NB4 (cell line): ENCODE measurements at regions not wholly inside any gene's neighbourhood (a gene's known extent, or its start where the extent isn't known, plus 50 kb on each side); places are given as distances from the start of the nearest gene placed in this dataset.

Experiments
- DNase-seq: peaks from one replicate; pipeline ENCODE4 v3.0.0; 2010; ENCODE audit warnings: low read depth
- H3K4me3 ChIP-seq: one replicate; pipeline ENCODE4 v1.5.1; 2011; ENCODE audit warnings: mild to moderate bottlenecking, low read depth, low read length, moderate library complexity
- MAX ChIP-seq: IDR thresholded peaks from 2 replicates; pipeline ENCODE4 v1.6.1; 2011; ENCODE audit warnings: low read depth, low read length
- MYC ChIP-seq: IDR thresholded peaks from 2 replicates; pipeline ENCODE4 v1.6.1; 2011; ENCODE audit warnings: low read depth, low read length
- POLR2A ChIP-seq: IDR thresholded peaks from 2 replicates; pipeline ENCODE4 v1.6.1; 2011; ENCODE audit warnings: mild to moderate bottlenecking; ENCODE audit not compliant: insufficient read length; ENCODE audit errors: extremely low read depth
- TF ChIP-seq, protein P1 (sequence below): IDR thresholded peaks from one replicate; pipeline ENCODE4 v1.5.1; 2012; ENCODE audit warnings: low read depth, low read length

GRCh38 chr4:179116581-179116980 lies 1674.3 kb upstream of the AGA start:
- no peak overlapping the region for H3K4me3 ChIP-seq
- TF ChIP-seq MAX (no peak), MYC (no peak), POLR2A (no peak)
- TF ChIP-seq, protein P1, sequence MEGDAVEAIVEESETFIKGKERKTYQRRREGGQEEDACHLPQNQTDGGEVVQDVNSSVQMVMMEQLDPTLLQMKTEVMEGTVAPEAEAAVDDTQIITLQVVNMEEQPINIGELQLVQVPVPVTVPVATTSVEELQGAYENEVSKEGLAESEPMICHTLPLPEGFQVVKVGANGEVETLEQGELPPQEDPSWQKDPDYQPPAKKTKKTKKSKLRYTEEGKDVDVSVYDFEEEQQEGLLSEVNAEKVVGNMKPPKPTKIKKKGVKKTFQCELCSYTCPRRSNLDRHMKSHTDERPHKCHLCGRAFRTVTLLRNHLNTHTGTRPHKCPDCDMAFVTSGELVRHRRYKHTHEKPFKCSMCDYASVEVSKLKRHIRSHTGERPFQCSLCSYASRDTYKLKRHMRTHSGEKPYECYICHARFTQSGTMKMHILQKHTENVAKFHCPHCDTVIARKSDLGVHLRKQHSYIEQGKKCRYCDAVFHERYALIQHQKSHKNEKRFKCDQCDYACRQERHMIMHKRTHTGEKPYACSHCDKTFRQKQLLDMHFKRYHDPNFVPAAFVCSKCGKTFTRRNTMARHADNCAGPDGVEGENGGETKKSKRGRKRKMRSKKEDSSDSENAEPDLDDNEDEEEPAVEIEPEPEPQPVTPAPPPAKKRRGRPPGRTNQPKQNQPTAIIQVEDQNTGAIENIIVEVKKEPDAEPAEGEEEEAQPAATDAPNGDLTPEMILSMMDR = no peak
- DNase-seq = no peak

DNA sequence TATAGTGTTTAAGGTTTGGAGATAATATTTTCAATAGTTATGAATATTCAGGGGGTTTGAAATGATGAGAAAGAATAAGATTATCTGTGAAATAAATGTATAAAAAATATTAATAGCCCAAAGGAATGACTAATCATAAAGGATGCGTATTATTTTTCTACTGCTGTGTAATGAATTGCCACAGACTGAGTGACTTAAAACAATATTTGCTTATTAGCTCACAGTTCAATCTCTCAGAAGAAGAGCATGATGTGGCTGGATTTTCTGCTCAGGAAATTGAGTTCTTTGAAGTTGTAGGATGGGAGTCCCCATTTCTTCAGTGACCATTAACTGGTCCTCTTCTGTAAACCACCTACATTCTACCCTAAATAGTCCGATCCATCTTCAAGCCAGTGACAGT lies 1680.8 kb upstream of the AGA start:
- TF ChIP-seq POLR2A (no peak), MYC (no peak)
- TF ChIP-seq, protein P1 = no peak
- H3K4me3 ChIP-seq = no peak overlapping the region
- DNase-seq = no peak

DNA sequence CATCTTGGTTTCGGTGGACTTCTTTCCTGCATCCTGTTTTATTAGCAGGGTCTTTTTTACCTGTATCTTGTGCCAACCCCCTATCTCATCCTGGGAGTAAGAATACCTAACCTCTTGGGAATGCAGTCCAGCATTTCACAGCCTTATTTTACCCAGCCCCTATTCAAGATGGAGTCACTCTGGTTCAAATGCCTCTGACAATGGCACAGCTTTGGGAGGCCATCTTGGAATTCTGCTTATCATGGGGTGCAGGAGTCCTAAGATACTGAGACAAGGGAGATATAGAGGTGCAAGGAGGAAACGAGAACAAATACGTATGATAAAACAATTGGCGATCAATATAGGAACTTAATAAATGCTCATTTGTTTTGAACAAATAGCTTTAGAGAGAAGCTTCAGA lies 1682.2 kb upstream of the AGA start:
- TF ChIP-seq MAX (no peak), MYC (no peak), POLR2A (no peak)
- TF ChIP-seq, protein P1 = no peak
- H3K4me3 ChIP-seq = no peak overlapping the region
- DNase-seq = no peak

DNA sequence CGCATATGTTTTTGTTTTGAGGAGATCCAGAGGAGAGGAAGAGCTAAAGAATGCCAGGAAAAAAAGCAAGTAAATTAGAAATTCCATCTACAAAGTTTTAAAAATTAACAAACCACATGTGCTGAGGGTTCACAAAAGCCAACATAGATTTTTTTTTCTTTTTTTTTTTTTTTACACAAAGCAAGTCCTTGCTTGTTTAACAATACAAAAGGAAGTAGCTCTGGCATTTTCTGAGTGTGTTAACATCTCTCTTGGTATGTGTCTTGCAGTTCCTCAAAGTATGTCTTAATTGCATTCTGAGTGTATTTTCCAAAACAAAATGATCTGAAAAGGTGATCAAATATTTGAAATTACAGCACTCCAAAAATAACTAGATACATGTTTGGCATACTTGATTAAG lies 1682.7 kb upstream of the AGA start:
- DNase-seq = no peak
- no peak overlapping the region for H3K4me3 ChIP-seq
- TF ChIP-seq MYC = no peak
- TF ChIP-seq, protein P1 = no peak
- no peak for TF ChIP-seq MAX
- TF ChIP-seq POLR2A = no peak

GRCh38 chr4:179125870-179126269 lies 1683.6 kb upstream of the AGA start:
- no peak for DNase-seq
- no peak overlapping the region for H3K4me3 ChIP-seq
- TF ChIP-seq POLR2A = no peak
- TF ChIP-seq, protein P1 = no peak

GRCh38 chr4:179128299-179128698 lies 1686.1 kb upstream of the AGA start:
- no peak for TF ChIP-seq MAX
- TF ChIP-seq MYC = no peak
- no peak for TF ChIP-seq POLR2A
- TF ChIP-seq, protein P1 = no peak
- DNase-seq = no peak
- no peak overlapping the region for H3K4me3 ChIP-seq
